HepG2 (cell line): ENCODE measurements at regions not wholly inside any gene's neighbourhood (a gene's known extent, or its start where the extent isn't known, plus 50 kb on each side); places are given as distances from the start of the nearest gene placed in this dataset.

Experiments
- ATAC-seq: fragments of 200-7000 bp; cut with Tn5 transposase; 3 replicates; pipeline ENCODE4 v1.9.1; 2020; ENCODE audit warnings: mild to moderate bottlenecking, moderate library complexity
- BruUV-seq: library from RNA; stranded (reverse); fragments of 400-500 nt; replicated peaks from 2 replicates; lab custom pipeline; 2021; lab: Mats Ljungman, UMichigan
- CTCF ChIA-PET: fragments of 300-600 bp; formaldehyde crosslinking; extraction: SDS; loops from one replicate; lab custom pipeline; 2021; ENCODE audit warnings: low total read pairs, inconsistent platforms, low intra/inter-chr PET ratio; lab: Yijun Ruan, JAX
- POLR2A ChIA-PET: fragments of 350-600 bp; sonication (Branson Sonifier 250); formaldehyde crosslinking; loops from one replicate; lab custom pipeline; 2020; ENCODE audit warnings: antibody characterized with exemption, inconsistent platforms; lab: Yijun Ruan, JAX
- DNase-seq: peaks from one replicate; pipeline ENCODE4 v3.0.0-alpha.2; 2015; ENCODE audit warnings: low spot score
- FAIRE-seq: peaks from 3 replicates; lab custom pipeline; 2011; peaks lifted over from hg19 to GRCh38; lab: Jason Lieb, UNC
- H2AFZ ChIP-seq: one replicate; pipeline ENCODE4 v1.6.1; 2011; ENCODE audit warnings: low read length, inconsistent platforms
- H3K27ac ChIP-seq: fragments of 300-600 bp; 3 replicates; pipeline ENCODE4 v1.8.0; 2011; ENCODE audit warnings: mixed run types, mild to moderate bottlenecking, mixed read lengths, low read length, inconsistent platforms; ENCODE audit not compliant: insufficient read depth; ENCODE audit errors: extremely low read length
- H3K27me3 ChIP-seq, 2 experiments: fragments of 200-600 bp in 1 of 2; 2 replicates in 1 of 2; 3 replicates in 1 of 2; pipeline versions ENCODE4 v1.6.0 to v1.8.0; 2011; ENCODE audit warnings: low read length in 2 of 2, mild to moderate bottlenecking in 2 of 2, moderate library complexity in 2 of 2, inconsistent platforms in 1 of 2; ENCODE audit not compliant: insufficient read depth in 2 of 2, control insufficient read depth in 1 of 2
- H3K36me3 ChIP-seq, 2 experiments: fragments of 200-600 bp in 1 of 2; replicated peaks in 1 of 2; 2 replicates in 1 of 2; 3 replicates in 1 of 2; pipeline versions ENCODE4 v1.5.1 to v1.8.0; 2011; ENCODE audit warnings: low read length in 2 of 2, inconsistent platforms in 1 of 2; ENCODE audit not compliant: insufficient read depth in 2 of 2, control insufficient read depth in 1 of 2
- H3K4me1 ChIP-seq: 2 replicates; pipeline ENCODE4 v1.5.1; 2012; ENCODE audit warnings: low read length, inconsistent platforms; ENCODE audit not compliant: insufficient read depth
- H3K4me2 ChIP-seq: 2 replicates; pipeline ENCODE4 v1.6.0; 2011; ENCODE audit warnings: low read depth, low read length, inconsistent platforms
- H3K4me3 ChIP-seq, 3 experiments: fragments of 200-600 bp in 1 of 3; sonication (generic), shearing (Covaris generic) in 1 of 3; replicated peaks in 1 of 3; 2 replicates each; pipeline ENCODE4 v1.5.1; 2011 to 2016; ENCODE audit warnings: low read length in 3 of 3, inconsistent platforms in 2 of 3, low read depth in 2 of 3, mild to moderate bottlenecking in 2 of 3, control low read depth in 1 of 3, mixed read lengths in 1 of 3; ENCODE audit not compliant: insufficient read depth in 1 of 3
- H3K79me2 ChIP-seq: one replicate; pipeline ENCODE4 v1.6.1; 2011; ENCODE audit warnings: low read length, inconsistent platforms; ENCODE audit not compliant: insufficient read depth
- H3K9ac ChIP-seq: 2 replicates; pipeline ENCODE4 v1.6.0; 2011; ENCODE audit warnings: mild to moderate bottlenecking, low read depth, low read length, inconsistent platforms; ENCODE audit not compliant: insufficient read depth
- H3K9me3 ChIP-seq: 2 replicates; pipeline ENCODE4 v1.5.1; 2012; ENCODE audit warnings: mild to moderate bottlenecking, low read length
- H4K20me1 ChIP-seq: 2 replicates; pipeline ENCODE4 v1.6.0; 2011; ENCODE audit warnings: inconsistent platforms, mild to moderate bottlenecking, low read length, moderate library complexity; ENCODE audit not compliant: insufficient read depth
- CREBL2 ChIP-seq: sonication (generic); formaldehyde crosslinking; IDR thresholded peaks from 2 replicates; pipeline ENCODE4 v1.8.1; 2023; ENCODE audit warnings: missing genetic modification reagents, mild to moderate bottlenecking, borderline replicate concordance
- DMTF1 ChIP-seq: sonication (generic); formaldehyde crosslinking; IDR thresholded peaks from 2 replicates; pipeline ENCODE4 v1.4.0; 2020; ENCODE audit warnings: mild to moderate bottlenecking, missing genetic modification reagents
- EEA1 ChIP-seq: sonication (generic); formaldehyde crosslinking; IDR thresholded peaks from 2 replicates; pipeline ENCODE4 v1.5.1; 2020; ENCODE audit warnings: mild to moderate bottlenecking, missing genetic modification reagents, borderline replicate concordance
- ESRRA ChIP-seq: sonication (generic); formaldehyde crosslinking; IDR thresholded peaks from 2 replicates; pipeline ENCODE4 v1.5.1; 2020; ENCODE audit warnings: mild to moderate bottlenecking, low read depth, missing genetic modification reagents
- FOXP4 ChIP-seq: sonication (generic); formaldehyde crosslinking; IDR thresholded peaks from 2 replicates; pipeline ENCODE4 v1.4.0; 2020; ENCODE audit warnings: missing genetic modification reagents
- NCOA5 ChIP-seq: sonication (generic); formaldehyde crosslinking; IDR thresholded peaks from 2 replicates; pipeline ENCODE4 v1.4.0; 2020; ENCODE audit warnings: missing genetic modification reagents
- POGZ ChIP-seq: sonication (generic); formaldehyde crosslinking; IDR thresholded peaks from 2 replicates; pipeline ENCODE4 v1.4.0; 2020; ENCODE audit warnings: mild to moderate bottlenecking, missing genetic modification reagents
- STAG1 ChIP-seq: sonication (generic); formaldehyde crosslinking; IDR thresholded peaks from 2 replicates; pipeline ENCODE4 v1.4.0; 2020; ENCODE audit warnings: missing genetic modification reagents
- THRA ChIP-seq: sonication (generic); formaldehyde crosslinking; IDR thresholded peaks from 2 replicates; pipeline ENCODE4 v1.4.0; 2020; ENCODE audit warnings: missing genetic modification reagents, borderline replicate concordance
- XBP1 ChIP-seq: sonication (generic); formaldehyde crosslinking; IDR thresholded peaks from 2 replicates; pipeline ENCODE4 v1.5.0; 2020; ENCODE audit warnings: missing genetic modification reagents
- ZBTB20 ChIP-seq: sonication (generic); formaldehyde crosslinking; IDR thresholded peaks from 2 replicates; pipeline ENCODE4 v1.8.1; 2023; ENCODE audit warnings: missing genetic modification reagents, low read depth, mild to moderate bottlenecking, borderline replicate concordance
- ZMYM3 ChIP-seq: sonication (generic); formaldehyde crosslinking; IDR thresholded peaks from 2 replicates; pipeline ENCODE4 v1.5.1; 2020; ENCODE audit warnings: mild to moderate bottlenecking, missing genetic modification reagents
- ZNF34 ChIP-seq: sonication (generic); formaldehyde crosslinking; IDR thresholded peaks from 2 replicates; pipeline ENCODE4 v1.4.0; 2020; ENCODE audit warnings: mild to moderate bottlenecking, missing genetic modification reagents, borderline replicate concordance
- ZNF790 ChIP-seq: sonication (generic); formaldehyde crosslinking; IDR thresholded peaks from 2 replicates; pipeline ENCODE4 v1.8.0; 2022; ENCODE audit warnings: missing genetic modification reagents, mild to moderate bottlenecking, borderline replicate concordance
- WGBS: methylation state at CpG from one replicate; pipeline ENCODE4 v1.1.6; 2017; ENCODE audit warnings: low lambda C conversion rate; 5-methylcytosine and 5-hydroxymethylcytosine counted together
- in situ Hi-C: cut with HindIII; loops from 2 replicates; pipeline ENCODE4 v1.10.0; 2017; ENCODE audit warnings: low pct_unique_long_range_greater_than_20kb; ENCODE audit not compliant: extremely low pct_ligation_motif_present
- intact Hi-C: fragments of 100-400 bp; cut with micrococcal nuclease; formaldehyde crosslinking; loops from one replicate; pipeline ENCODE4 v1.10.0; 2022; ENCODE audit not compliant: unreplicated experiment

GRCh38 chr14:49196327-49196726 is 389.9 kb downstream of the RPS29 start:
- Histone ChIP-seq H4K20me1 (no peaks in the 10 kb centered on the region), H3K4me1 (no peaks in the 10 kb centered on the region), H3K27ac (no peak overlapping the region), H3K4me3 (no peak overlapping the region), H3K27me3 (no peaks in the 10 kb centered on the region), H2AFZ (no peak overlapping the region), H3K9me3 (no peaks in the 10 kb centered on the region), H3K79me2 (no peaks in the 10 kb centered on the region), H3K9ac (no peak overlapping the region), H3K4me2 (no peak overlapping the region), H3K36me3 (no peaks in the 10 kb centered on the region)
- in situ Hi-C loops (no loop called here), intact Hi-C loops (no loop called here)
- WGBS: 0% methylated on average over 1 of the region's 1 CpG
- CTCF ChIA-PET: no interaction called here
- ATAC-seq (no peak), DNase-seq (no peak), FAIRE-seq (no peak)
- POLR2A ChIA-PET: no interaction called here
- no TSS peak for BruUV-seq
- TF ChIP-seq ESRRA (CRISPR knock-in tag) (no peak), STAG1 (CRISPR knock-in tag) (no peak), ZNF790 (CRISPR knock-in tag) (no peak), XBP1 (CRISPR knock-in tag) (no peak), POGZ (CRISPR knock-in tag) (no peak), DMTF1 (CRISPR knock-in tag) (no peak), ZBTB20 (CRISPR knock-in tag) (no peak), EEA1 (CRISPR knock-in tag) (no peak), FOXP4 (no peak), ZNF34 (no peak), THRA (CRISPR knock-in tag) (no peak), NCOA5 (CRISPR knock-in tag) (no peak), ZMYM3 (CRISPR knock-in tag) (no peak), CREBL2 (CRISPR knock-in tag) (no peak)
